ENCODE measurements at regions not wholly inside any gene's neighbourhood (a gene's known extent, or its start where the extent isn't known, plus 50 kb on each side); places are given as distances from the start of the nearest gene placed in this dataset.

- DNase-seq (ENCODE audit: low read depth in 2 of 2): no peak
- TF ChIP-seq, protein P1, sequence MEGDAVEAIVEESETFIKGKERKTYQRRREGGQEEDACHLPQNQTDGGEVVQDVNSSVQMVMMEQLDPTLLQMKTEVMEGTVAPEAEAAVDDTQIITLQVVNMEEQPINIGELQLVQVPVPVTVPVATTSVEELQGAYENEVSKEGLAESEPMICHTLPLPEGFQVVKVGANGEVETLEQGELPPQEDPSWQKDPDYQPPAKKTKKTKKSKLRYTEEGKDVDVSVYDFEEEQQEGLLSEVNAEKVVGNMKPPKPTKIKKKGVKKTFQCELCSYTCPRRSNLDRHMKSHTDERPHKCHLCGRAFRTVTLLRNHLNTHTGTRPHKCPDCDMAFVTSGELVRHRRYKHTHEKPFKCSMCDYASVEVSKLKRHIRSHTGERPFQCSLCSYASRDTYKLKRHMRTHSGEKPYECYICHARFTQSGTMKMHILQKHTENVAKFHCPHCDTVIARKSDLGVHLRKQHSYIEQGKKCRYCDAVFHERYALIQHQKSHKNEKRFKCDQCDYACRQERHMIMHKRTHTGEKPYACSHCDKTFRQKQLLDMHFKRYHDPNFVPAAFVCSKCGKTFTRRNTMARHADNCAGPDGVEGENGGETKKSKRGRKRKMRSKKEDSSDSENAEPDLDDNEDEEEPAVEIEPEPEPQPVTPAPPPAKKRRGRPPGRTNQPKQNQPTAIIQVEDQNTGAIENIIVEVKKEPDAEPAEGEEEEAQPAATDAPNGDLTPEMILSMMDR (conservative IDR thresholded peaks at IDR 0.05 in 1 of 2, IDR thresholded peaks at IDR 0.05 in 1 of 2; ENCODE audit: low read depth in 1 of 2, low read length in 2 of 2): no peak
- H4K20me1 ChIP-seq (ENCODE audit: control insufficient read depth, extremely low read depth, insufficient read depth, low read length): no peaks in the 10 kb centered on the region
Observed at GRCh38 chr7:68449099-68449498, 1149.2 kb upstream of the AUTS2 start.

DNA sequence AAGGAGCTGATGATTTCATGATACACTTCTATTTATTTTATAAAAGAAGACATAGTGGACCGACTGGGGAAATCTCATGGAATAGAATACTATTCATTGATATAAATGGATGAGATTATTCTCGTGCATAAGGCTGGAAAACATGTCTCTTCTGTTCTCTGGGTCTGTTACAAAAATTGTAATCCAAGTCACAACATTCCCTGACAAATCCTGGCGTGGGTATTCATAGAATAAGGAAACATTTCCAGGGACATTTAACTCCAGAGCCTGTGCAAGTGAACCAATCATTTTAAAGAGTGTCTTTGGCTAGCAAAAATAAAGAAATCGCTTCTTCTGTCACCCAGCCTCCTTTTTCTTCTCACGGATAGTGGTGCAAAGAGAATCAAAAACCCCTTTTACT lies 1148.5 kb upstream of the AUTS2 start:
- Histone ChIP-seq H3K4me2 (ENCODE audit: extremely low read depth, insufficient read depth, low read length) (no peak overlapping the region), H3K9ac (ENCODE audit: insufficient read depth, low read length) (no peak overlapping the region)

More at GRCh38 chr7:68449099-68449498, 1149.2 kb upstream of the AUTS2 start:
- H3K27ac ChIP-seq (ENCODE audit: insufficient read depth, low read length): no peak overlapping the region
- no peak overlapping the region for H3K4me3 ChIP-seq (replicated peaks in 1 of 4; ENCODE audit: control extremely low read depth in 1 of 4, insufficient read depth in 1 of 4, low read depth in 3 of 4, low read length in 4 of 4)
- H3K79me2 ChIP-seq (ENCODE audit: control insufficient read depth, insufficient read depth, low read length): no peaks in the 10 kb centered on the region
- H3K27me3 ChIP-seq (ENCODE audit: control insufficient read depth, insufficient read depth, low read length): no peaks in the 10 kb centered on the region
- H3K4me2 ChIP-seq (ENCODE audit: extremely low read depth, insufficient read depth, low read length): no peak overlapping the region
- H3K9ac ChIP-seq (ENCODE audit: insufficient read depth, low read length): no peak overlapping the region
- H3K9me3 ChIP-seq (ENCODE audit: control insufficient read depth, insufficient read depth, low read depth, low read length): no peaks in the 10 kb centered on the region
- no peak overlapping the region for H2AFZ ChIP-seq (ENCODE audit: low read length)
- H3K4me1 ChIP-seq (ENCODE audit: control insufficient read depth, extremely low read depth, insufficient read depth, low read length): no peaks in the 10 kb centered on the region
- H3K36me3 ChIP-seq (ENCODE audit: control insufficient read depth, insufficient read depth, low read length): no peaks in the 10 kb centered on the region

DNA sequence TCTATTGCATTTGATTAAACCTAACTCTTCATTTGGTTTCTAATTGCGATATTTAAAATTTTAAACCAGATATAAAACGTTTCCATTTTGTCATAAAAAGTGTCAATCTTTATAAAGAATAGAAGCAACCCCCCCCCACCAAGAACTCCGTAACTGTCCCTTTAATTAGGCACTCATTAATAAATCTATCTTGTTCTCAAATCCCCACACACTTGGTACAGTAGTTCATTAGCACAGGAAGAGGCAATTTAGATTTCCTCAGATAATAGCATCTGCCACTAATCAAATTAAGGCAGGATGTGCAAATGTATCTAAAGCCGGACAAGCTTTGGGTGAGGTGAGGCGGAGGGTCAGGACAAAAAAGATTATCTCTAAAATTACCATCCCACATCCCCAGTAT lies 1143.3 kb upstream of the AUTS2 start:
- no peak overlapping the region for H3K9ac ChIP-seq (ENCODE audit: insufficient read depth, low read length)
- H3K36me3 ChIP-seq (ENCODE audit: control insufficient read depth, insufficient read depth, low read length): no peaks in the 10 kb centered on the region
- H4K20me1 ChIP-seq (ENCODE audit: control insufficient read depth, extremely low read depth, insufficient read depth, low read length): no peaks in the 10 kb centered on the region
- no peak for DNase-seq (ENCODE audit: low read depth in 2 of 2)
- no peak overlapping the region for H2AFZ ChIP-seq (ENCODE audit: low read length)
- no peaks in the 10 kb centered on the region for H3K4me1 ChIP-seq (ENCODE audit: control insufficient read depth, extremely low read depth, insufficient read depth, low read length)
- H3K27me3 ChIP-seq (ENCODE audit: control insufficient read depth, insufficient read depth, low read length): no peaks in the 10 kb centered on the region
- no peak overlapping the region for H3K27ac ChIP-seq (ENCODE audit: insufficient read depth, low read length)
- no peak overlapping the region for H3K4me3 ChIP-seq (replicated peaks in 1 of 4; ENCODE audit: control extremely low read depth in 1 of 4, insufficient read depth in 1 of 4, low read depth in 3 of 4, low read length in 4 of 4)
- H3K4me2 ChIP-seq (ENCODE audit: extremely low read depth, insufficient read depth, low read length): no peak overlapping the region
- TF ChIP-seq, protein P1 (conservative IDR thresholded peaks at IDR 0.05 in 1 of 2, IDR thresholded peaks at IDR 0.05 in 1 of 2; ENCODE audit: low read depth in 1 of 2, low read length in 2 of 2): no peak
- TF ChIP-seq EZH2 (IDR thresholded peaks at IDR 0.05; ENCODE audit: low read length, missing control alignments): no peak
- no peaks in the 10 kb centered on the region for H3K79me2 ChIP-seq (ENCODE audit: control insufficient read depth, insufficient read depth, low read length)
- H3K9me3 ChIP-seq (ENCODE audit: control insufficient read depth, insufficient read depth, low read depth, low read length): no peaks in the 10 kb centered on the region

More for the DNA sequence above, 1148.5 kb upstream of the AUTS2 start:
- H3K9me3 ChIP-seq (ENCODE audit: control insufficient read depth, insufficient read depth, low read depth, low read length): no peaks in the 10 kb centered on the region
- no peaks in the 10 kb centered on the region for H4K20me1 ChIP-seq (ENCODE audit: control insufficient read depth, extremely low read depth, insufficient read depth, low read length)
- H3K36me3 ChIP-seq (ENCODE audit: control insufficient read depth, insufficient read depth, low read length): no peaks in the 10 kb centered on the region
- no peak for TF ChIP-seq EZH2 (IDR thresholded peaks at IDR 0.05; ENCODE audit: low read length, missing control alignments)
- TF ChIP-seq, protein P1 (conservative IDR thresholded peaks at IDR 0.05 in 1 of 2, IDR thresholded peaks at IDR 0.05 in 1 of 2; ENCODE audit: low read depth in 1 of 2, low read length in 2 of 2): no peak
- no peak overlapping the region for H3K27ac ChIP-seq (ENCODE audit: insufficient read depth, low read length)
- H3K27me3 ChIP-seq (ENCODE audit: control insufficient read depth, insufficient read depth, low read length): no peaks in the 10 kb centered on the region
- H2AFZ ChIP-seq (ENCODE audit: low read length): no peak overlapping the region
- H3K4me1 ChIP-seq (ENCODE audit: control insufficient read depth, extremely low read depth, insufficient read depth, low read length): no peaks in the 10 kb centered on the region
- H3K79me2 ChIP-seq (ENCODE audit: control insufficient read depth, insufficient read depth, low read length): no peaks in the 10 kb centered on the region
- no peak for DNase-seq (ENCODE audit: low read depth in 2 of 2)
- H3K4me3 ChIP-seq (replicated peaks in 1 of 4; ENCODE audit: control extremely low read depth in 1 of 4, insufficient read depth in 1 of 4, low read depth in 3 of 4, low read length in 4 of 4): no peak overlapping the region

Data from fibroblast of lung (primary cell).